OCI-LY7 (cell line): ENCODE measurements at regions not wholly inside any gene's neighbourhood (a gene's known extent, or its start where the extent isn't known, plus 50 kb on each side); places are given as distances from the start of the nearest gene placed in this dataset.

Experiments
- EZH2phosphoT487 ChIP-seq: fragments of 200-600 bp; sonication (generic); IDR thresholded peaks from 2 replicates; pipeline ENCODE4 v1.6.1; 2018; ENCODE audit warnings: low read depth, borderline replicate concordance, mild to moderate bottlenecking, mixed run types, antibody characterized with exemption, low read length, moderate library complexity, mixed read lengths
- TF ChIP-seq, protein P1 (sequence below): fragments of 200-600 bp; sonication (generic); conservative IDR thresholded peaks from 2 replicates; pipeline ENCODE4 v1.5.1; 2014; ENCODE audit warnings: mild to moderate bottlenecking, antibody characterized with exemption, low read length, moderate library complexity, mixed read lengths

DNA sequence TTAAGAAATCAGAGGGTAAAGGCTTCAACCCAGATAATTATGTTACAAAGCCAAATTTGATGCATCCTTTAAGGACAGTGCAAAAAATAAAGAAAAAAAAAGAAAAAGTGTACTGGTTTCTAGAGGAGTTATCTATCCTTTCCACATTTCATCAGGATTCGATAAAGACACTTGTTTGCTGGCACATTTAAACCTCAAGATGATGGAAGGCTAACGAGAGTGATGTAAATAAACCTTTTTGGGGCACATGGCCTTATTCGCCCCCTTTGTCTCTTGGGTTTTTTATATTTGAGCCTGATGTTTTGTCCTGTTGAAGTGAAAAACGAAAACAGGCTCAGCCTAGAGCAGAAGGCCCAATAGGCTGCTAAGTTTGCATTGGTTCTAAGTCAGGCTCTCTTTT is 416.5 kb downstream of the TAF11L14 start:
- TF ChIP-seq, protein P1, sequence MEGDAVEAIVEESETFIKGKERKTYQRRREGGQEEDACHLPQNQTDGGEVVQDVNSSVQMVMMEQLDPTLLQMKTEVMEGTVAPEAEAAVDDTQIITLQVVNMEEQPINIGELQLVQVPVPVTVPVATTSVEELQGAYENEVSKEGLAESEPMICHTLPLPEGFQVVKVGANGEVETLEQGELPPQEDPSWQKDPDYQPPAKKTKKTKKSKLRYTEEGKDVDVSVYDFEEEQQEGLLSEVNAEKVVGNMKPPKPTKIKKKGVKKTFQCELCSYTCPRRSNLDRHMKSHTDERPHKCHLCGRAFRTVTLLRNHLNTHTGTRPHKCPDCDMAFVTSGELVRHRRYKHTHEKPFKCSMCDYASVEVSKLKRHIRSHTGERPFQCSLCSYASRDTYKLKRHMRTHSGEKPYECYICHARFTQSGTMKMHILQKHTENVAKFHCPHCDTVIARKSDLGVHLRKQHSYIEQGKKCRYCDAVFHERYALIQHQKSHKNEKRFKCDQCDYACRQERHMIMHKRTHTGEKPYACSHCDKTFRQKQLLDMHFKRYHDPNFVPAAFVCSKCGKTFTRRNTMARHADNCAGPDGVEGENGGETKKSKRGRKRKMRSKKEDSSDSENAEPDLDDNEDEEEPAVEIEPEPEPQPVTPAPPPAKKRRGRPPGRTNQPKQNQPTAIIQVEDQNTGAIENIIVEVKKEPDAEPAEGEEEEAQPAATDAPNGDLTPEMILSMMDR = no peak
- TF ChIP-seq EZH2phosphoT487 = no peak
